GM21390 (cell line): ENCODE measurements at regions not wholly inside any gene's neighbourhood (a gene's known extent, or its start where the extent isn't known, plus 50 kb on each side); places are given as distances from the start of the nearest gene placed in this dataset.
"Not testable (repeated sequence)": the region's sequence is repeated elsewhere in the genome, so short reads cannot be mapped to it uniquely, and the experiment has no call there.

Source experiments
- ATAC-seq: cut with Tn5 transposase; IDR thresholded peaks from one replicate; pipeline ENCODE4 v1.9.1; 2021; ENCODE audit not compliant: unreplicated experiment

DNA sequence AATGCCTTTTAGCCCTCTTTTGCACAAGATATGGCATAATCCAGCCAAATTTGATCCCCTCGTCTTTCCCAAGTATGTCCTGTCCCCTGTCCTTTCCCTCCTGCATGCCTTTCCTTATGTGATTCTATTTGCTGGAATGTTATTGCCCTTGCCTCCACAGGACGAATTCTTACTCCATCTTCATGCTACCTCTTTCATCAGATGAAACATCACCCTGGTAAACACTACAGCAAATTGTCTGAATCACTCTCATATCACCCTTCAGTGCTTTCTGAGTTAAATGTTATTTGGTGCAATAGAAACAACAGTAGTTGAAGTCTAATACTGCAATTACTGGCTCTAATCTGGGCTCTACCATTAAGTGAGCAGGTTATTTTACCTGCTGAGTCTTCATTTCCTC lies 52.2 kb upstream of the FAT1 start:
- no peak for ATAC-seq

GRCh38 chr4:186778134-186778533 lies 54.5 kb upstream of the FAT1 start:
- no peak for ATAC-seq

DNA sequence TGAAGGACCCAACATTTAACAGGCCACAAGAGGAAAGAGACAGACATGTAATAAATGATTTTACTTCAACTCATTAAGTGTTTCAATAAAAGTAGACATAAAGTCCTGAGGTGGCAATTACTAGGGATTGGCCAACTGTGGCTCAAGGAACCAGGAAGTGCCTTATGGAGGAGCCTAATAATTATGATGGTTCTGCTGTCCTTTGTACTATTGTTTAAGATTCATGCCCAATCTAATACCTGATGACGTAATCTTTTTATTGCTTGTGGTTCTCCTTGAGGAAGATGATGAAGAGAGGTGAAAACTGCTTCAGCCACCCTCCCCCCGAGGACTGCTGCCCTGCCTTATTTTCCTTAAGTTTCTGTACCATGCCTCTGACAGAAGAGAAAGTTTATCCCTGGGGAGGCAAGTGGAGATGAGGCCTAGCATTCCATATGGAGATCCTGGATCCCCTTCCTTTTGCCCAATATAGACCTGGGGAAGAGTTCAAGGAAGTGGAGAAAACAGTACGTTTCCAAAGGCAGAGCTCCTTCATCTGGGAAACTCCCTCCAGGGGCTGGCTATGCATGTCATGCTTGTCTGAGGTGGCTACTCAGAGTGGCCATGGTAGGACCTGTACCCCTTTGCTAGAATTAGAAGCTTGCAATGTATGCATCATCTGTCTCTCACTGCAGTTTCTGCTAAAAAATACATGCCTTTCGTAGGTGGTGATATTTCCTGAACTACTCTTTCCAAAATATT lies 56.8 kb upstream of the FAT1 start:
- no peak for ATAC-seq

GRCh38 chr4:186781032-186781917 lies 57.6 kb upstream of the FAT1 start:
- no peak for ATAC-seq

GRCh38 chr4:186782302-186782701 lies 58.6 kb upstream of the FAT1 start:
- ATAC-seq, result no peak

GRCh38 chr4:186787536-186787935 lies 63.9 kb upstream of the FAT1 start:
- ATAC-seq, result no peak

GRCh38 chr4:186789651-186790050 lies 66.0 kb upstream of the FAT1 start:
- no peak for ATAC-seq

- ATAC-seq, result no peak
Measured at GRCh38 chr4:186790630-186791029, 67.0 kb upstream of the FAT1 start.

- no peak for ATAC-seq
Measured at GRCh38 chr4:186792728-186793366, 69.2 kb upstream of the FAT1 start.

GRCh38 chr4:186798951-186799659 lies 75.4 kb upstream of the FAT1 start:
- ATAC-seq, result no peak

DNA sequence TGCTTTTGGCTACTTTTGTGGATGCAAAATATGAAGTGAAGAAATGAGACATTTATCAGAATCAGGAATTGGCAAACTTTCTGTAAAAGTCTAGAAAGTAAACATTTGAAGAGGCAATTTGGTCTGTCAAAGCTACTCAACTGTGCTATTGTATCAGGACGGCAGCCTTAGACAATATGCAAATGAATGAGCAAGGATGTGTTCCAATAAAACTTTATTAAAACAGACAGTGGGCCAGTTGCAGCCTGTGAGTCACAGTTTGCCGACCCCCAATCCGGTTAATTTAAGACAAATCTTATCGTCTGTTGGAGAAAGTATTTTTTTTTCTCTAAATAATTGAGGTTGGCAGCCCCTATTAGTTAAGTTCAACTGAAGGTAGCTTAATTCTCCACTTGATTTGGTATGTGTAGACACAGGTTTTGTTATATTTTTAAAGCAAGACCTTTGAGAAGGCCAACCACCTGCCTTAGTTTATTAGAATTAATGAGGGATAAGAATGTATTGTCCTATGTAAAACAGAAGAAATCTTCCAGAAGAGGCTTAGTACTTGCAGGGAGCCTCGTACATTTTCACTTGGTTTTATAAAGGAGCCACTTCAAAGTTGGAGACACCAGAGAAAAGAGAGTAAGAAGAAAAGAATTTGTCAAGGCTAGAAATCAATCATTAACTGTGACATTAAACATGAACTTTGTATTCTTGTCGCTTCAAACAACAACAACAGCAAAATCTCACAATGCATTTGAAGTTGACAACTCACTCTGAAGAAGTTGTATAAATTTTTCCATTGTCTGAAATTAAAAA lies 81.6 kb upstream of the FAT1 start:
- ATAC-seq, result no peak

DNA sequence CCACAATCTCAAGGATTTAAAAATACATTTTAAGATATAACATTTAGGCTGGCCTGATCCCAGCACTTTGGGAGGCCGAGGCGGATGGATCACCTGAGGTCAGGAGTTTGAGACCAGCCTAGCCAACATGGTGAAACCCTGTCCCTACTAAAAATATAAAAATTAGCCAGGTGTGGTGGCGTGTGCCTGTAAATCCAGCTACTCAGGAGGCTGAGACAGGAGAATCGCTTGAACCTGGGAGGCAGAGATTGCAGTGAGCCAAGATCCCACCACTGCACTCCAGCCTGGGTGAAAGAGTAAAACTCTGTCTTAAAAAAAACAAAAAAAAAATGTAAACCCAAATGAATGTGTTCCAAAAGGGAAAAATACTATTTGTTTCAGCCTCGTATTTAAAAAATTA lies 82.3 kb upstream of the FAT1 start:
- not testable (repeated sequence) for ATAC-seq

DNA sequence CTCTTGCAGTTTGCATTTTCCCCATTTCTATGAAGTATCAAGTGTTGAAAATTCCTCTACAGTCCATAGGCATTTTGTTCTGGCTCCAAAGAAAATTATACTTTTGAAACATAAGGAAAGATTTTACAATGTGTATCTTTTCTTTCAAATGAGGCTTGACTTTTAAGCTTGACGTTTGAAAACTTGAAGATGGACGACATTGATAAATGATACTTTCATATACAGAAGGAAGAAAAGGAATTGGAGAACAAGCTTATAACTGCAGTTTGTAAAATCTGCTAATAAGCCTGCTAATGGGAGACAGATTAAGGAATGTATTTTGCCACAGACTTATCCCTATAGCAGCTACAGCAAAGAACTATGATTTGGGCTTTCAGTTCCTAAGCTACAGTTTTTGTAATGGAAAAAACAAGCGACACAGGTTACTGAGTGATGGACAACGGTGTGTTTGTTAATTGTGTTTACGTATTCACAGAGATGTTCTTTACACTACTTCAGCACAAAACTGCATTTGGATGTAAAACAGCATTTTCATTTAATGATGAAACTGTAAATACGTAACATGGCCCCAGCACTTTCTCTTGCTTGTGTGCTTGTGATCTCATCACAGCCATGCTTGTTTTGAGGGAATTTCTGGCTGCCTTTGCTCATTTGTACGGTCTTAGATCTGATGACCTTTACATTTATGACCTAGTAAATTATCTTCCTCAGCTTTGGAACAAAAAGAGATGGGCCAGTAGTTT lies 83.2 kb upstream of the FAT1 start:
- ATAC-seq, result no peak

- ATAC-seq, result no peak
Measured at GRCh38 chr4:186807808-186808629, 84.4 kb upstream of the FAT1 start.

DNA sequence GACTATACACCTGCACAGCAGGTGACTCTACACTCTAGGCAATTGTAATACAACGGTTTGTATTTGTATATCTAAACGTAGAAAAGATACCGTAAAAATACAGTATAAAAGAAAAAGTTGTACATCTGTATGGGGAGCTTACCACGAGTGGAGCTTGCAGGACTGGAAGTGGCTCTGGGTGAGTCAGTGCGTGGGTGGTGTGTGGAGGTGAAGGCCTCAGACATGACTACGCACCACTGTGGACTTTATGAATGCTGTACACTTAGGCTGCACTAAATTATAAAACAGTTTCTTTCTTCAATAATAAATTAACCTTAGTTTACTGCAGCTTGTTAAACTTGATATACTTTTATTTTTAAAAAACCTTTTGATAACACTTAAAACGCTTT lies 85.0 kb upstream of the FAT1 start:
- no peak for ATAC-seq

DNA sequence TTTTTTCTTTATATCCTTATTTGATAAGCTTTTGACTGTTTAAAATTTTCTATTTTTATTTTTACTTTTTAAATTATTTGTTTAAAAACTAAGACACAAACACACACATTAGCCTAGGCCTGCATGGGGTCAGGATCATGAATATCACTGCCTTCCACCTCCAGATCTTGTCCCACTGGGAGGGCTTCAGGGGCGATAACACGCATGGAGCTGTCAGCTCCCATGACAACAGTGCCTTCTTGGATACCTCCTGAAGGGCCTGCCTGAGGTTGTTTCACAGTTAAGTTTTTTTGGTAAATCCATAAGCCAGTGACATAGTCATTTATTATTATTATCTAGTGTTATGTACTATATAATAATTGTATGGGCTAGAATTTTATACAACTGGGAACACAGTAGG lies 85.4 kb upstream of the FAT1 start:
- ATAC-seq, result no peak

GRCh38 chr4:186810613-186811150 lies 87.0 kb upstream of the FAT1 start:
- ATAC-seq, result no peak

GRCh38 chr4:186812592-186812991 lies 88.9 kb upstream of the FAT1 start:
- no peak for ATAC-seq
